ENCODE measurements at regions not wholly inside any gene's neighbourhood (a gene's known extent, or its start where the extent isn't known, plus 50 kb on each side); places are given as distances from the start of the nearest gene placed in this dataset.
"Not testable (repeated sequence)": the region's sequence is repeated elsewhere in the genome, so short reads cannot be mapped to it uniquely, and the experiment has no call there.

DNA sequence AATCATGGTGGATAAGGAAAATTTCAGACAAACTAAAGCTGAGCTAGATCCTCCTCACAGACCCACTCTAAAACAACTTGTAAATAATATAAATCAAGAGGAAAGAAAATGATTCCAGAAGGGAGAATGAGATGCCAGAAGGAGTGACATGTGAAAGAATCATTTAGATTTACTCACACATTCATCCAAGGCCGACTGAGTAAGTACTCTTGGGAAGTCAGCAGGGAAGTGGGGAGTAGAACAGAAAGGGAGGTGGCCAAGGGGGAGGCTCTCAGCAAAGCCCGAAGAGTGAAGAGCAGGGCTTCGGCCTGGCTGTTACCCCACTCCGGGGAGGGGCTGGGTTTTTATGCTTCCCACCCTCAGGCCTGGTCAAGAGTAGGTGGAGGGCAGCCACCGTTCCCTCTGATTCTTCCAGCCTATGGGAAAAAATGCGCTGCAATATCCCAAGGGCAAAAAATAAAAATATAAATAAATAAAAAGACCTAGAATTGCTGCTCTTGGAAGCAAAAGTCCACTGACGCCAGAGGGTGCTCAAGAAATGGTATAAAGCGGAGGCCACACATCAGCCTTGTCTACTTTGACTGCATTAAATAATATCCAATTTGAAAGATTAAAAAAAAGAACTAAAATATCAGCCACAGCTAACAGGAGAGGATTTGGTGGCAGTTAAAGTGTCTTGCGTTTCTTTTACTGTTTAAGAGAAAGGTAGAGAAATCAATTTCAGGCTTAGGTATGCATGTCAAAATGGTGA is 110.2 kb upstream of the COL5A1 start:
- DNase-seq, result no peak

DNA sequence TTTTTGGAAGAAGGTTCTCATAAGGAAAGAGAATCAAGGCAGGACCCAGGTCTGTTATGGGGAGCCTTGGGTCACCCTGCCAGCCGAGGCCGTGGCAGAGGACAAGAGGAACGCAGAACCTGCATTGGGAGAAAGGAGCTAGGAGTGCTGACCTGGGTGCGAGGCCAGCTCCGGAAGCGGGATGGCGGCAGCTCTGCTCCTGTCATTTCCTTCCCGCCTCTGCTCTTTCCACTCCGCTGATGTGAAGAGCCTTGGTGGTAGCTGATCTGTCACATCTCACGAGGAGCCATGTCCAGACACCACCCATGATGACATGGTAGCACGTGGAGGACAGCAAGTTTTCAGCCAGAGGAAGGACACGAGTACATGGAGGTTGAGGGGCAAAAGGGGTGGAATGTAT is 109.5 kb upstream of the COL5A1 start:
- no peak for DNase-seq

DNA sequence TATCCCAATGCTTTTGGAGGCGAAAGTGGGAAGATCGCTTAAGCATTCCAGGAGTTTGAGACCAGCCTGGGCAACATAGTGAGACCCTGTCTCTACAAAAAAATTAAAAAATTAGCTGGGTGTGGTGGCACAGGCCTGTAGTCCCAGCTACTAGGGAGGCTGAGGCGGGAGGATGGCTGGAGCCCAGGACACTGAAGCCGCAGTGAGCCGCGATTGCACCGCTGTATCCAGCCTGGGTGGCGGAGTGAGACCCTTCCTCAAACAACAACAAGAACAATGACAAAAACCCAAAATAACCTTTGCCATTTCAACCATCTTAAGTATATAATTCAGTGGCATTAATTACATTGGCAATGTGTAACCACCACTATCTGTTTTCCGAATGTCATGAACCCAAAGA is 108.9 kb upstream of the COL5A1 start:
- not testable (repeated sequence) for DNase-seq

DNA sequence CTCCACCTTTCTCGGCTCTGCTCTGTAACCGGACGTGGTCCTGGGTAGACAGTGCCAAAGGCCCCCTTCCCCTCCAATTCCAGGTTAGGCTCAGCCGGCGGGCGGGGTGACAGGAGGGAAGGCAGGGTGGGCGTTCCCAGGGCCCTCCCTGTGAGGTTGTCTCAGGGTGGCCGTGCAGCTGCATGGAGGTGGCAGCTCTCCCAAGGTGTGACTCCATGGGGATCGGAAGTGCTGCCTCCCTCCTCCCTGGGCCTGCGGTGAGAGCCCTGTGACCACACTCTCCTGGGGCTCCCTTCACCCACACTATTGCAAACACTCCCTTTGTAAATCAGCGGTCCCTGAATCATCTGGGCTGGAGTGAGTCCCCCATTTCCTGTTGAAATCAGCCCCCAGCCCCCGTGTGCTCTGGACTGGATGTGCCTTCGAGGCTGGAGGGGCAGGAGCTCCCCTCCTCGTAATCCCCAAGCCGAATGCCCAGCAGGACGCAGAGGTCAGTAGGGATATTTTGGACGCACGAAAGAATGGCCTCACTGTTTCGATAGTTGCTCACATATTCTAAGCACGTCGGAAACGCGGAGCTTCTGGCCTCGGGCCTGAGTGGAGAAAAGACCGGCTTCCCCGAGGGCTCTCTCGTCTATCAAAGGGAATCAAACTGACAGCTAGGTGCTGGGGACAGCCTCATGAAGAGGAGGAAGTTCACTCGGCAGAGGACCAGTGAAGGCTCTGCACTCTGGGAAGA is 107.6 kb upstream of the COL5A1 start:
- DNase-seq, result no peak

DNA sequence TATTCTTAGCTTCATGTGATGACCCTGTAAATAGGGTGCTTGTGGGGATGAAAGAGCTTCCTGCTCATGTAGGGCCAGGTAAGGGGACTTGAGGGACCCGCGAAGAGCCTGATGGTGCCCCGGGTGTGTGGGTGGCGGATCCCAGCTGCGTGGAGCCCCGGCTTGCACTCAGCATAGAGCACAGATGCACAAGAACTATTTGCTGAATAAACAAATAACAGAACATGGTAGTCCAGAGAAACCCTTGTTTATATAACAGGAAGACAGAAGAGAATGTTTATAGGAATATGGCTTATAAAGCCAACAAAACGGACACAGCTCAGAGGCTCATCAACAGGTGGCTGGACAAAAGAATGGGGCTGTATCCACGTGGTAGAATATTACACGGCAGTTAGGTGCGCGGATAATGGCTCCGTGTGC is 106.9 kb upstream of the COL5A1 start:
- DNase-seq, result no peak

DNA sequence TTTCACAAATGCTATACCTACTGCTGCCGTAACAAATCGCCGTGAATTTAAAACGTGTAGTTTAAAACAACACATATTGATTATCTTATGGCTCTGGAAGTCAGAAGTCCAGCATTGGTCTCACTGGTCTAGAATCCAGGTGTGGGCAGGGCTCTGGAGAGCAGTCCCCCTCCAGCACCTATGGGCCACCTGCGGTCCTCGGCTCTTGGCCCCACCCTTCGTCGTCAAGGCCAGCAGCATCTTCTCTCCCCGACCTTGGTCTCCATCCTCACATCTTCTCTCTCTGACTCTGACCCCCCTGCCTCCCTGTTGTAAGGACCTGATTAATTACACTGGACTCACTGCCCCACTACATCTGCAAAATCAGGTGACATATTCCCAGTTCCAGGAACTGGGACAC is 106.4 kb upstream of the COL5A1 start:
- DNase-seq, result no peak

DNA sequence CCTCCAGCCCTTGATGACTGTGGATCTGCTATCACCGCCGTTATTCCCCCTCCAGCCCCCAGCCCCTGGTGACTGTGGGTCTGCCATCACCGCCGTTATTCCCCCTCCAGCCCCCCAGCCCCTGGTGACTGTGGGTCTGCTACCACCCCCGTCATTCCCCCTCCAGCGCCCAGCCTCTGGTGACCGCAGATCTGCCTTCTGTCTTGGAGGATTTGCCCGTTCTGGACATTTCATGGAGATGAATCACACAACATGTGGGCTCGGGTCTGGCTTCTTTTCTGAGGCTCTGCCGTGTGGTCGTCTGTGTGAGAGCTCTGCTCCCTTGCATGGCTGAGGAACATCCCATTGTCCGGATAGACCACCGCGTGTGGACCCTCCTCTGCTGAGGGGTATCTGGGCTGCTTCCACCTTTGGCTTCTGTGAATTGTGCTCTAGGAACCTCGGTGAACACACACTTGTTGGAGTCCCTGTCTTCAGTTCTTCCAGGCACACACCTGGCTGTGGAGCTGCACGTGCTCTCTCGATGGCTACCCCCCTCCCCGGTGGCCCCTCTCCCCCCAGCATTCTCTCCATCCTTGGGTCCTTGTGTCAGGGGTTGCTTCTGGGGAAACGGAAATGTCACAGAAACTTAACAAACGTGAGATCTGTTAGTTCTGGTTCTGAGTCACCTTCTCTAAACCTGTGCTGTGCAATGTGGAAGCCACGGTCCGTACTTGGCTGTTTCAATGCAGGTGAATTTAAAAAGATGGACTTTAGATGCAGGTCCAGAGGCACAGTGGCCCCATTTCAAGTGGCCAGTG is 105.3 kb upstream of the COL5A1 start:
- DNase-seq, result peak; percentile 84

DNA sequence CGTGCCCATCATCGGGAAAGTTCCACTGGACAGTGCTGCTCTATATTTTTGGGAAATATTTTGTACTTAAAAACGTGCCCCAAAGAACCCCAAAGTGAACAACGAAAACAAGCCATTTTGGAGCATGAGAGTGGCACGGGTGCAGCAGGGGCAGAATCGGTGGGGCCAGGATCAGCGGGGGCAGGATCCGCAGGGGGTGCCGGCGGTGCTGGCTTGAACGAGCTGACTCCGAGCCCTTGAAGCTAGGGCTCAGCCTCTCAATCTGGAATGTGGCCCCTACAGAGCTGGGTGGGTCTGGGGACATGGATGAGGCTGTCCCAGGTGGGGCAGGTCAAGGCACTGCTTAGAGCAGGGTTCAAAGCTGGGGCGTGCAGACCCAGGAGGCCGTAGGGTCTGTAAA is 104.7 kb upstream of the COL5A1 start:
- DNase-seq, result no peak

DNA sequence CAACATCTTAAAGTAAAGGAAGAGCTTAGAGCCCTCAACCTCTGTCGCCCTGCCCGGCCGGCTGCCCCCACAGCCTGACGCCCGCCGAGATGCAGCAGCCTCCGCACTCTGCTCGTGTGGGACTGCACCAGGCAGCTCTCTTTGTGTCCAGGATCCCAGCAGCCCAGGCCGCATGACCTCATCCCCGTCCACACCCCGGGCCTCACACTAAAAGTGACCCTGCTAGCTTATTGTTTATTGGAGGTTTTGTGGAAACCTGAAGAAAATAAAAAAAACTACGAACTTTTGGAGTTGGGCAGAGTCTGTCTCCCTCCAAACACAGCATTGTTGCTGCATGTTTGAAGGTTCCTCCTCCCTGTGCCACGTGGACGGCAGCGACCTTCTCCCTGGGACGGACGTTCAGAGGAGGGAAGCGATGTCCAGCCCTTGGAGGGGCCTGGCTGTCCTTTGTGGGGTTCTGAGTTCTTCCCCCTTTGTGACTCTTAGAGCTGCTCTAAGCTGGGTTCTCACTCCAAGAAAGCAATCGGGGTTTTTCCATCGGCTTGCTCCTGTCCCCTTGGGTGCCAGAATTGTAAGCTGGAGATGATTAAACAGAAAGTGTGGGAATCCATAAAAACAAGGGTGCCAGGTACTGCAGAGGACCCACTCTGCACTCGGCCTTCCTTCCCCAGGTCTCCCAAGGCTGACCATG is 103.5 kb upstream of the COL5A1 start:
- no peak for DNase-seq

DNA sequence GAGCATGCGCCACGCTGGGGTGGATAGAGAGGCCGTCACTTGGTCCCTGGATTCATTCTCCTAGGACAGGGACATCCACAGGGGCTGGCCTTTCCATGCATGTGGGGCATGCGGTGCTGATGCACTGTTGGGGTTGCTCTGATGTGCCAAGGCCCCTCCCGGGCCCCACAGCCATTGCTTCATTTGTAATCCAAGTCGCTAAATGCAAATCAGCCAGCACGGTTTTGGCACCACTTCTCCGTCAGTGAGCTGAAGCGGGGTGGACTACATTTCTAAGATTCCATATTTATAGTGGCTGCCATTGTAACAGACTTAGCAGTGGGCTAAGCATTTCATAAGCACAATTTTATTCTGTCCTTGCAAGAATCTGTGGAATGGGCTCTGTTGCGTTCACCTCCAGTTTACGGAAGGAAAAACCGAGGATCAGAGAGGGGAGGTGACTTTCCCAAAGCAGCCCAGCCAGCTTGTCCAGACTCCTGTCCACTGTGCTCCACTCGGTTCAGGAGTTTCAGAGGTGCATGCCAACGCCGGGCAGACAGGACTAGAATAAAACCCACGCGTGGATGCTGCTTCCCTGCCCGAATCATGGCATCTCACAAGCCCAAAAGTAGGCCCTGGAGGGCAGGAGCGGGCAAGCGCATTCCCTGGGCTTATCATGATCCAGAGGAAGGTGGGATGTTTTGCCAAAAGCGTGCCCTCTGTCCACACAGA is 102.6 kb upstream of the COL5A1 start:
- no peak for DNase-seq

DNA sequence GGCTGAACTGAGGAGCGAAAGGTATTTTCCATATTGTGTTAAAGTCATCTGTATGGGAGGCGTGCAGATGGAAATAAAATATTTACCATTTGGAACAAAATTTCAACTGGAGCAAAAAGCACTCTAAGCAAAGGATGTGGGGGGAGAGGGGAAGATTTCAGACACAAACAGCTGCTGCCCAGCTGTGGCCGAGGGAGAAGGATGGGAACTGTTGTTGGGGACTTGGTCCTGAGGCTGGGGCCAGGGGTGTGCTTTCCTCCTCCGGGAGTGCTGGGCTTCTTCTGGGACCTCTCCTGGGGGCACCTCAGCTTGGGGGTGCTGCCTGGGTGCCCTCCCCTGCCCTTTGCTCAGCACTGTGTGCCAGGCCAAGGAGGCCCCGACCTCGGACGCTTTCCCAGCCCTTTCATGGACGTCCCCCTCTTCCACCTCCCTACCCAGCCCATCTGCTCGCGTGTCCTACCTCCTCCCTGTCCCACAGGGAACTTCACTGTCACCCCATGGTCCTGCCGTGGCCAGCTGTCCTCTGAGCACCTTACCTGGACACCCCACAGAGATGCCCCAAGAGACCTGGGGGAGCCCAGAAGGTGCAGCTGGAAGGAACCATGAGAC is 101.9 kb upstream of the COL5A1 start:
- no peak for DNase-seq

DNA sequence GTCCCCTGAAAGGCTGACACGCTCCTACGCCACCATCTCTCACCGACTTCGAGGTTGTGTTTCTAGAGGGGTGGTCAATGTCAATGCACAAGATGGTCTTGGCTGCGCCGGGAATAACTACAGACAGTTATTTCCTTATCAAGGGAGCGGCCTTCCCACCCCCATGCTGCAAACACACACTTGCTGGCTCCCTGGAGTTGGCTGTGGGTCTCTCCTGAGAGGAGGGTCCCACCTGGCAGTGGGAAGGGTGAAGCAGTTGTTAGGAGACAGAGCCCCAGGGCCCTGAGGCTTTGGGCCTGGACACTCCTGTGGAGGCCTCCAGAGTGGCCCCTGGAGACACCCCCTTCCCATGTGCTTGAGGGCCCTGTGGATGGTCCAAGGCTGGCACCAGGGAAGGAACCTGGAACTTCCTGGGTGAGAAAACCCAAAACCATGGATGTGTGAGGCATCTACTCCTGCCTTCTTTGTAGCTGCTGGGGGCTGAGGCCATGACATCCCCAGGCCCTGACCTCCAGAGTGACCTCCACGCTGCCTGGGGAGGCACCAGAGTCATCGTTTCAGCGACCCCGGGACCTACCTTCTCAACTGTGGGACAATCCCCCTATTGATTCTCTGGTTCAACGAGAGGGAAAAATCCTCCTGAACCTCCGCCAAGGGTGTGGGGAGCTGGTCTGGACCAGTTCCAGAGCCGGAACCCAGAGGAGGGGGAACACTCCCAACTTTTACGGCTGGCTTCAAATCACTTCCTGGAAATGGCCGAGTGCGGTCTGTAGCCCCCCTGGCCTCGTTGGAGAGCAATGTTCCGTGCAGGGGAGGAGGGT is 101.1 kb upstream of the COL5A1 start:
- no peak for DNase-seq

DNA sequence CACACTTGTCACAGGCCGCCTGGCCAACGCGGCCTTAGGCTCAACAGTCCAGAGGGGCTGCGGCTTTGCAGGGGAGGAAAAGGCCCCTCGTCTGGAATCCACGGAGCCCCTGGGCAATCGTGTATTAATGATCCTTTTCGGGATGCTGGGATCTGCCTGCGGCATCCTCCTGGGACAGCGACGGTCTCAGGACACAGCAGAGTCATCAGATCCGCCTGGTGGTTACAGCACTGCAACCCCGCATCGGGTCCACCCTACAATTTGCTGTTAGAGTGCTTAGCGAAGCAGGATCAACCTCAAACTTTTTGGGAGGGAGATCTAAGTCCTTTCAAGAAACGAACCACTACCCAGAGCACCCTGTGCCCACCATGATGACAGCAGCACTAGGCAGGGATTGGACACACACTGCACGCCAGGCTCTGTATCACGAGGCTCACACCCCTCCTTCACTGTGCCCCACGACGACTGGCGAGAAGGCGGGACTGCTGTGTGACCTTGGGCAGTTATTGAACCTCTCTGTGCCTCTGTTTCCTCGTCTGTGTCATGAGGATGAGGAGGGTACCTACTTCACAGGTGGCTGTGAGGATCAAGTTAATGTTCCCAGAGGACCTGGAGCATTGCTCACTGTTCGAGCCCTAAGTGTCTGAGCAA is 100.4 kb upstream of the COL5A1 start:
- DNase-seq, result no peak

DNA sequence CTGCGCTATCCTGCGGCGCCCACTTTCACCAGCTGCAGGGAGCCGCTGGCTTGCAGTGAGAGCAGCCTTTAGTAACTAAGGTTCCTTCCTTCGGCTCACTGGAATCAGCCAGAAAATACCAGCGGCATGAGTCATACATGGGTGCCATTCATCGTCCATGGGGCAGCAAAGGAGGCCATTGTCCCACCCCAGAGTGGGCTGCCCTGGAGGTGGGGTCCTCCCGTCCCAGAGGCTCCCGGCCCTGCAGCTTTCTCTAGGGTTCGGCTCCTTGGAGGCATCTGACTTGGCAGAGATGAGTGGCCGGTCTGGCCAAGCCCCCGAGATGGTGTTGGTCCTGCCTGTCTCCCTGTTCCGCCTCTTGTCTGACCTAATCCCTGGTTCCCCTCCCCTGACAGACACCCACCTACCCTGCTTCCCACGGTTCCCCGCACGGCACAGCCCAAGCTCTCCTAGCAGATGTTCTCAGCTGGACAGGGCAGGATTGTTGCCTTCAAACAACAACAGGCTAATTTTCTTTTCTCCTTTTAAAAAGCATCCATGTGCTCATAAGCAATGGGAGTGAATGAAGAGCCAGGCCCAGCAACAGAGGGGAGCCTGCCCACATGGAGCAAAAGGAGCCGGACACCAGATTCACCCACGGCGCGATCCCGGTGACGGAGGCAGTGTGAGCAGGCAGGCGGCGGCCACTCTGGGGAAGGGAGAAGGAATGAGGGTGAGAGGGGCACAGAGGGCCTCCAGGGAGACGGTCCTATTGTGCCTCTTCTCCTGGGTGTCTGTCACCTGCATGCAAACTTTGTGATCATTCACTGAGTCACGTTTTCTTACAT is 97.0 kb upstream of the COL5A1 start:
- DNase-seq, result peak; percentile 49

DNA sequence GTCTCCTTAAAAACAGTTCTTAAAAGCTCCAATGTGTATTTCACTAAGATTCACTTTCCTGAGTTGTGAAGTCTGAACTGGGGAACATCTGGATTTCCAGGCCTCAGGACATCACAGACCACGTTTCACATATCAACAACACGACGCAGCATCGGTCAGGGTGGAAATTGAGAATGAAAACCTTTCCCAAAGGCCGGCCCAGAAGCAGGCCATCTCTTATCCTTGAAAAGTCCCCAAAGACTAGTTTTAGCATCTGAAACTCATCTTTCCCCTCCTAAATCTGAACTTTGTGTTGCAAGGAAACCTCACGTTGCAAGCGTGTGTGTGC is 96.4 kb upstream of the COL5A1 start:
- no peak for DNase-seq

DNA sequence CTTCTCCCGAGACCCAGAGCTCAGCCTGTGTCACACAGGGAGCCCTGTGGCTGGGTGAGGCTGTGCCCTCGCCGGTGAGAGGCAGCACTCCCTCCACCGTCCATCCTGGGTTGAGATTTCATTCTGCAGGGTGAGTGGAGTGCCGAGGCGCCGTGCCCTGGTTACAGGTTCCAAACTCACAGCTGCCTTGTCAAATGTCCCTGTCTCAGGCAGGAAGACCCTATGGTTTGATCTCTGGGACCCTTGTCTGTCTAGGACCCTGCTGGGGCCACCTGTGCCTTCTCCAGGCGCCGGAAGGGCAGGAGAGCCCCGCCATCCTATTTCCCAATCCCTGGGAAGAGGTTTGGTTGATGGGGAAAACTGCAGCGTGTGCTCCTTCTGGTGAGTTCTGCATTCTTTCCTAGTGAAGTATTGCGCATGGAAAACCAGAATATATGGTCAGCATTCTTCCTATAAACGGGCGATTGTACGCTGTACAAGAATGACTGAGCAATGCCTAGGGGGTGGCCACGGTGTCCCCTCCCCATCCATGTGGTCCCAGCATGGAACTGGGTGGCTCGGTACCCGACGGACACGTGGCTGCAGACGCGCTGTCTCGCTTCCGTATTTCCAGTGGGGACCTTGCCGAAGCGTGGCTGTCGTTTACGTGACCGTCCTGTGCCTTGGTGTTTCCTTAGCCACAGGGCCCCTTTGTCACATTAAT is 95.9 kb upstream of the COL5A1 start:
- DNase-seq, result peak; percentile 39

DNA sequence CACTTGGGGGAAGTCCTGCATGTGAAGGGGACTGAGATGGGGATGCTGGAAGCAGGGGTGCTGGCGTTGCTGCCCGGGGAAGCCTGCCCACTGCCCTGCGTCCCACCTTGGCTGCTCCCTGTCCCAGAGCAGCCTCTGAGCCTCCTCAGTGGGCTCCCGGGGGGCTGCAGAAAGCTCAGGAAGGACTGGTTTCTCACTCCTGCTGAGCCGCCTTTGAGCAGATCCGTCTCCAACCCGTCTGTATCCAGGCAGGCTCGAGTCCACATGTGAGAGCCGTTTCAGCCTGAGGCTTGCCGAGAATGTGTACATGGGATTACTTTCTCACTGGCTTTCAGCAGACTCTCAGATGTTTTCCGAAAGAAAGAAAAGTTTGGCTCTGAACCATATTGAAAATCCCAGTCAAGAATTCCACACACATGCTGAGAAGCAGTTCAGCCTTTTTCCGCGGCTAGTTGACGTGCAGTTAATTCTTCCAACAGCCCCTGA is 95.3 kb upstream of the COL5A1 start:
- no peak for DNase-seq

DNA sequence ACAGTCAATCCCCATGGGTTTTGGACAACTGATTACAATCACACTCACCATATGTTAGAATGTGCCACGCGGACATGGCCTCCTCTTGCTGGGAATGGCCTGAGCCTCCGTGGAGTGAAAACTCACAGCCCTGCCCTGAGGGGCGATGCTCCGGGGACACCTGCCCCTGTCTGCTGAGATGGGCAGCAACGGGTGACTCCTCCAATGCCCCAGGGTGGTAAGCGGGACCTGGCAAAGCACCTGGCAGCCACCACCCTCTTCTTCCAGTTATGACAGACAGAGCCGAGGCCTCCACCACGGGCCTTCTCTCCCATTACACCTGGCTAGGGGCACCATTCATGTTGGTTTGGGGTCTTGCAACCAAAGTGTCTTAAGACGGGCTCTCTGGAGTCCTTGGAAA is 94.9 kb upstream of the COL5A1 start:
- no peak for DNase-seq
